K562 (cell line): ENCODE measurements at regions not wholly inside any gene's neighbourhood (a gene's known extent, or its start where the extent isn't known, plus 50 kb on each side); places are given as distances from the start of the nearest gene placed in this dataset.

Experiments used
- ATAC-seq: fragments of 200-7000 bp; cut with Tn5 transposase; 3 replicates; pipeline ENCODE4 v1.9.1; 2020; ENCODE audit warnings: moderate library complexity
- BruUV-seq: library from RNA; stranded (reverse); fragments of 400-500 nt; replicated peaks from 2 replicates; lab custom pipeline; 2021; lab: Mats Ljungman, UMichigan
- CTCF ChIA-PET: fragments of 300-600 bp; formaldehyde crosslinking; extraction: SDS; loops from one replicate; lab custom pipeline; 2021; ENCODE audit warnings: low intra/inter-chr PET ratio; lab: Yijun Ruan, JAX
- POLR2A ChIA-PET: fragments of 300-600, 350-650 bp; sonication (Branson Sonifier 250); formaldehyde crosslinking; extraction: SDS; loops from one replicate; lab custom pipeline; 2021; ENCODE audit warnings: antibody characterized with exemption, inconsistent platforms; lab: Yijun Ruan, JAX
- DNase-seq, 4 experiments: peaks; one replicate each; pipeline versions ENCODE4 v3.0.0 to v3.0.0-alpha.2; 2011 to 2018; ENCODE audit warnings: low spot score in 3 of 4, mixed read lengths in 3 of 4; ENCODE audit errors: extremely low read depth in 1 of 4
- FAIRE-seq: peaks from 2 replicates; lab custom pipeline; 2011; peaks lifted over from hg19 to GRCh38; lab: Jason Lieb, UNC
- H2AFZ ChIP-seq: 2 replicates; pipeline ENCODE4 v1.6.0; 2011; ENCODE audit warnings: low read depth, low read length, control low read depth, inconsistent platforms
- H3K27ac ChIP-seq: fragments of 200-600 bp; 3 replicates; pipeline ENCODE4 v1.8.0; 2011; ENCODE audit warnings: low read depth, mild to moderate bottlenecking, control low read depth, inconsistent platforms, low read length, moderate library complexity, mixed read lengths; ENCODE audit errors: extremely low read depth
- H3K27me3 ChIP-seq, 2 experiments: fragments of 300-600 bp in 1 of 2; 2 replicates in 1 of 2; 3 replicates in 1 of 2; pipeline versions ENCODE4 v1.6.0 to v1.8.0; 2011; ENCODE audit warnings: inconsistent platforms in 2 of 2, low read length in 2 of 2, mild to moderate bottlenecking in 1 of 2, mixed read lengths in 1 of 2, moderate library complexity in 1 of 2; ENCODE audit not compliant: control insufficient read depth in 2 of 2, insufficient read depth in 2 of 2
- H3K36me3 ChIP-seq: fragments of 300-600 bp; 3 replicates; pipeline ENCODE4 v1.8.0; 2011; ENCODE audit warnings: mild to moderate bottlenecking, low read length, inconsistent platforms; ENCODE audit not compliant: control insufficient read depth, insufficient read depth
- H3K4me1 ChIP-seq, 2 experiments: fragments of 200-600 bp in 1 of 2; replicated peaks in 1 of 2; 2 replicates in 1 of 2; 3 replicates in 1 of 2; pipeline versions ENCODE4 v1.5.1 to v1.8.0; 2011; ENCODE audit warnings: inconsistent platforms in 2 of 2, low read length in 2 of 2, mild to moderate bottlenecking in 1 of 2, mixed read lengths in 1 of 2, moderate library complexity in 1 of 2; ENCODE audit not compliant: control insufficient read depth in 2 of 2, insufficient read depth in 2 of 2
- H3K4me2 ChIP-seq: 2 replicates; pipeline ENCODE4 v1.6.1; 2011; ENCODE audit warnings: low read length, control low read depth, inconsistent platforms, mixed read lengths; ENCODE audit not compliant: insufficient read depth
- H3K4me3 ChIP-seq: fragments of 200-600 bp; sonication (generic), shearing (Covaris generic); 2 replicates; pipeline ENCODE4 v1.5.1; 2016; ENCODE audit warnings: control low read depth, inconsistent platforms
- H3K79me2 ChIP-seq: fragments of 200-600 bp; 3 replicates; pipeline ENCODE4 v1.8.0; 2011; ENCODE audit warnings: low read length, inconsistent platforms; ENCODE audit not compliant: control insufficient read depth, insufficient read depth
- H3K9ac ChIP-seq, 2 experiments: 2 replicates each; pipeline versions ENCODE4 v1.6.0 to v1.6.1; 2011; ENCODE audit warnings: low read depth in 2 of 2, low read length in 2 of 2, control low read depth in 1 of 2, inconsistent platforms in 1 of 2, mild to moderate bottlenecking in 1 of 2, mixed read lengths in 1 of 2; ENCODE audit not compliant: insufficient read depth in 1 of 2
- H3K9me1 ChIP-seq: one replicate; pipeline ENCODE4 v1.6.0; 2011; ENCODE audit warnings: inconsistent platforms, mild to moderate bottlenecking, low read length, moderate library complexity; ENCODE audit not compliant: control insufficient read depth, insufficient read depth
- H3K9me3 ChIP-seq: replicated peaks from 2 replicates; pipeline ENCODE4 v1.5.1; 2011; ENCODE audit warnings: low read depth, low read length, inconsistent platforms; ENCODE audit not compliant: control insufficient read depth, insufficient read depth
- H4K20me1 ChIP-seq: replicated peaks from 2 replicates; pipeline ENCODE4 v1.6.1; 2011; ENCODE audit warnings: low read length, inconsistent platforms, mixed read lengths; ENCODE audit not compliant: control insufficient read depth, insufficient read depth
- CBX3 ChIP-seq, 2 experiments: IDR thresholded peaks; 1 replicate in 1 of 2; 2 replicates in 1 of 2; pipeline ENCODE4 v1.6.1; 2012; ENCODE audit warnings: inconsistent platforms in 2 of 2, low read length in 2 of 2, borderline replicate concordance in 1 of 2, control low read depth in 1 of 2
- ELF4 ChIP-seq: fragments of 450-650 bp; formaldehyde crosslinking; IDR thresholded peaks from 2 replicates; pipeline ENCODE4 v1.4.0; 2022; ENCODE audit warnings: missing genetic modification characterization
- ETS2 ChIP-seq: IDR thresholded peaks from 2 replicates; pipeline ENCODE4 v1.6.1; 2016; ENCODE audit warnings: borderline replicate concordance, missing genetic modification characterization, mild to moderate bottlenecking, moderate library complexity, missing compliant biosample characterization; ENCODE audit not compliant: poor library complexity, severe bottlenecking
- IFI16 ChIP-seq: fragments of 250-450 bp; sonication (Bioruptor Pico); IDR thresholded peaks from 2 replicates; pipeline ENCODE4 v2.1.2; 2022; ENCODE audit warnings: mild to moderate bottlenecking, inconsistent platforms
- MXI1 ChIP-seq: IDR thresholded peaks from 2 replicates; pipeline ENCODE4 v1.6.1; 2011; ENCODE audit warnings: low read depth, mild to moderate bottlenecking, improper control_type of control experiment, low read length
- SAFB ChIP-seq: fragments of 200-400 bp; formaldehyde crosslinking; IDR thresholded peaks from 2 replicates; pipeline ENCODE4 v1.6.1; 2017; ENCODE audit warnings: low read depth, low read length, borderline replicate concordance
- SIN3A ChIP-seq, 2 experiments: fragments of 150-350 bp in 1 of 2; IDR thresholded peaks; 2 replicates each; pipeline ENCODE4 v1.6.1; 2011 to 2016; ENCODE audit warnings: borderline replicate concordance in 2 of 2, low read depth in 2 of 2, low read length in 2 of 2, mild to moderate bottlenecking in 2 of 2, moderate library complexity in 2 of 2; ENCODE audit not compliant: control insufficient read depth in 1 of 2
- SIN3B ChIP-seq: fragments of 450-650 bp; IDR thresholded peaks from 2 replicates; pipeline ENCODE4 v1.6.1; 2017; ENCODE audit warnings: low read depth, mild to moderate bottlenecking, moderate library complexity
- STAG1 ChIP-seq: sonication (generic); formaldehyde crosslinking; IDR thresholded peaks from 2 replicates; pipeline ENCODE4 v1.5.0; 2020; ENCODE audit warnings: missing genetic modification reagents, borderline replicate concordance
- STAT5A ChIP-seq: IDR thresholded peaks from 2 replicates; pipeline ENCODE4 v1.6.1; 2012; ENCODE audit warnings: low read length, inconsistent platforms, borderline replicate concordance
- ZNF507 ChIP-seq: conservative IDR thresholded peaks from 2 replicates; pipeline ENCODE4 v1.6.1; 2017; ENCODE audit warnings: missing genetic modification characterization, missing compliant biosample characterization
- ZNF57 ChIP-seq: fragments of 450-650 bp; formaldehyde crosslinking; IDR thresholded peaks from 2 replicates; pipeline ENCODE4 v1.4.0; 2020; ENCODE audit warnings: mild to moderate bottlenecking, moderate library complexity
- ZNF695 ChIP-seq: fragments of 450-650 bp; formaldehyde crosslinking; IDR thresholded peaks from 2 replicates; pipeline ENCODE4 v1.4.0; 2020; ENCODE audit warnings: mild to moderate bottlenecking, moderate library complexity
- WGBS: fragments of 100-300 bp; shearing (Covaris generic); methylation state at CpG from one replicate; pipeline ENCODE4 v1.1.6; 2016; ENCODE audit warnings: low coverage, mixed read lengths; ENCODE audit not compliant: insufficient coverage; ENCODE audit errors: missing lambda C conversion rate; 5-methylcytosine and 5-hydroxymethylcytosine counted together
- in situ Hi-C: fragments of 300-500 bp; cut with MboI; formaldehyde crosslinking; loops from 4 replicates; pipeline ENCODE4 v1.15.0; 2018; ENCODE audit warnings: inconsistent platforms, mixed read lengths
- intact Hi-C: fragments of 100-400 bp; cut with micrococcal nuclease; formaldehyde crosslinking; loops from 2 replicates; pipeline ENCODE4 v1.14.2; 2022
- TF ChIP-seq, protein P1 (sequence below): fragments of 250-450 bp; sonication (Bioruptor Pico); IDR thresholded peaks from 2 replicates; pipeline ENCODE4 v1.5.0; 2021
- TF ChIP-seq, protein P2 (sequence below): fragments of 450-650 bp; IDR thresholded peaks from 2 replicates; pipeline ENCODE4 v1.6.1; 2014; ENCODE audit warnings: low read depth, mild to moderate bottlenecking, moderate library complexity, borderline replicate concordance

DNA sequence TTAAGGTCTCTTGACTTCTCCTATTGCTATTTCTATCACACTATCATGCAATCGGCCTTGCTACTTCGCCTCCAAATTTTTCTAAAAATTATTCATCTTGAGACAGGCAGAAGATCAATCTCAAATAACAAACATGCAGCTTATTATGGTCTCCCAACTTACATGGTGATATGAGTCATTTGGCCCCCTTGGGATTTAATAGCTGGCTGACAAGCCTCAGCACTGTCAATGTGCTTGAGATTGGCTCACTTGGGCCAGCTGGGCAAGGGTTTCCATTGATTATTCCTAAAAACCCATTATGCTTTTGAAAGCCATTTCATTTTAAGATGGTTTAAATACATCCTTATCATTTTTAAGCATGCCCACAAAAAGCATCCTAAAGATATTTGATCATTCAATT is 224.5 kb upstream of the NFIA start:
- POLR2A ChIA-PET, result interaction anchor here (1.1 kb wide), 1 partner anchor 10 kb away, joined by 3 read pairs; no protein-coding TSS in a partner anchor
- BruUV-seq, result no TSS peak
- H3K4me2 ChIP-seq, result no peak overlapping the region
- ATAC-seq, result no peak
- H3K4me3 ChIP-seq, result no peak overlapping the region
- H3K79me2 ChIP-seq, result no peaks in the 10 kb centered on the region
- no peaks in the 10 kb centered on the region for H3K9me3 ChIP-seq
- intact Hi-C loops, result no loop called here
- H3K27me3 ChIP-seq, result peaks cover 3 to 6% of the 10 kb centered on the region in 2 experiments; a peak in 3 of 5 replicates
- CTCF ChIA-PET, result no interaction called here
- no peak for TF ChIP-seq ZNF507
- TF ChIP-seq ZNF695 (CRISPR knock-in tag), result no peak
- TF ChIP-seq ETS2, result no peak
- TF ChIP-seq IFI16 (CRISPR knock-in tag), result no peak
- no peak for TF ChIP-seq STAG1 (CRISPR knock-in tag)
- no peak for TF ChIP-seq SAFB
- no peak for TF ChIP-seq SIN3A (IDR thresholded peaks at IDR 0.05; ENCODE audit: borderline replicate concordance in 2 of 2, control insufficient read depth in 1 of 2, low read depth in 2 of 2, low read length in 2 of 2)
- no peak for TF ChIP-seq STAT5A
- no peak for TF ChIP-seq CBX3 (IDR thresholded peaks at IDR 0.05; ENCODE audit: borderline replicate concordance in 1 of 2, low read length in 2 of 2)
- no peak for TF ChIP-seq ELF4 (CRISPR knock-in tag)
- TF ChIP-seq ZNF57 (CRISPR knock-in tag), result no peak
- TF ChIP-seq, protein P1, sequence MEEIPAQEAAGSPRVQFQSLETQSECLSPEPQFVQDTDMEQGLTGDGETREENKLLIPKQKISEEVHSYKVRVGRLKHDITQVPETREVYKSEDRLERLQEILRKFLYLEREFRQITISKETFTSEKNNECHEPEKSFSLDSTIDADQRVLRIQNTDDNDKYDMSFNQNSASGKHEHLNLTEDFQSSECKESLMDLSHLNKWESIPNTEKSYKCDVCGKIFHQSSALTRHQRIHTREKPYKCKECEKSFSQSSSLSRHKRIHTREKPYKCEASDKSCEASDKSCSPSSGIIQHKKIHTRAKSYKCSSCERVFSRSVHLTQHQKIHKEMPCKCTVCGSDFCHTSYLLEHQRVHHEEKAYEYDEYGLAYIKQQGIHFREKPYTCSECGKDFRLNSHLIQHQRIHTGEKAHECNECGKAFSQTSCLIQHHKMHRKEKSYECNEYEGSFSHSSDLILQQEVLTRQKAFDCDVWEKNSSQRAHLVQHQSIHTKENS (CRISPR knock-in tag), result no peak
- TF ChIP-seq MXI1, result no peak
- TF ChIP-seq, protein P2, sequence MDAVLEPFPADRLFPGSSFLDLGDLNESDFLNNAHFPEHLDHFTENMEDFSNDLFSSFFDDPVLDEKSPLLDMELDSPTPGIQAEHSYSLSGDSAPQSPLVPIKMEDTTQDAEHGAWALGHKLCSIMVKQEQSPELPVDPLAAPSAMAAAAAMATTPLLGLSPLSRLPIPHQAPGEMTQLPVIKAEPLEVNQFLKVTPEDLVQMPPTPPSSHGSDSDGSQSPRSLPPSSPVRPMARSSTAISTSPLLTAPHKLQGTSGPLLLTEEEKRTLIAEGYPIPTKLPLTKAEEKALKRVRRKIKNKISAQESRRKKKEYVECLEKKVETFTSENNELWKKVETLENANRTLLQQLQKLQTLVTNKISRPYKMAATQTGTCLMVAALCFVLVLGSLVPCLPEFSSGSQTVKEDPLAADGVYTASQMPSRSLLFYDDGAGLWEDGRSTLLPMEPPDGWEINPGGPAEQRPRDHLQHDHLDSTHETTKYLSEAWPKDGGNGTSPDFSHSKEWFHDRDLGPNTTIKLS, result no peak
- TF ChIP-seq SIN3B, result no peak
- TF ChIP-seq, all 486 proteins: peak for 0
- no peak overlapping the region for H3K27ac ChIP-seq
- no peaks in the 10 kb centered on the region for H3K4me1 ChIP-seq
- 45% methylated on average over 2 of the region's 2 CpGs for WGBS
- no peak overlapping the region for H3K9ac ChIP-seq
- FAIRE-seq (no peak), DNase-seq (no peak)
- no peaks in the 10 kb centered on the region for H3K9me1 ChIP-seq
- H4K20me1 ChIP-seq, result no peaks in the 10 kb centered on the region
- H2AFZ ChIP-seq, result no peak overlapping the region
- H3K36me3 ChIP-seq, result no peaks in the 10 kb centered on the region
- in situ Hi-C loops, result no loop called here
